Cardiac muscle cell (in vitro differentiated cells and primary cell): ENCODE measurements at regions not wholly inside any gene's neighbourhood (a gene's known extent, or its start where the extent isn't known, plus 50 kb on each side); places are given as distances from the start of the nearest gene placed in this dataset.
A peak's percentile ranks its signal among the peaks of the same experiment; 100 is the strongest.
"Not testable (repeated sequence)": the region's sequence is repeated elsewhere in the genome, so short reads cannot be mapped to it uniquely, and the experiment has no call there.

Experiments used
- DNase-seq, 2 donors: peaks; one replicate each; pipeline versions ENCODE4 v3.0.0 to v3.0.0-alpha.2; 2010 to 2017; ENCODE audit warnings: low read depth in 1 of 2, low spot score in 1 of 2
- H3K27ac ChIP-seq: fragments of 200-600 bp; sonication (generic); 2 replicates; pipeline ENCODE4 v1.5.1; 2016
- H3K27me3 ChIP-seq: fragments of 200-600 bp; sonication (generic); 2 replicates; pipeline ENCODE4 v1.6.0; 2016; ENCODE audit warnings: control low read depth
- H3K36me3 ChIP-seq: fragments of 200-600 bp; sonication (generic); 2 replicates; pipeline ENCODE4 v1.5.1; 2016; ENCODE audit warnings: control low read depth
- H3K4me1 ChIP-seq: fragments of 200-600 bp; sonication (generic); 2 replicates; pipeline ENCODE4 v1.8.1; 2017; ENCODE audit warnings: low read depth, mild to moderate bottlenecking, mixed run types
- H3K4me3 ChIP-seq: fragments of 200-600 bp; sonication (generic); 2 replicates; pipeline ENCODE4 v1.5.1; 2016; ENCODE audit warnings: mild to moderate bottlenecking
- H3K9me3 ChIP-seq: fragments of 200-600 bp; sonication (generic); 2 replicates; pipeline ENCODE4 v1.5.1; 2017; ENCODE audit warnings: low read depth, mild to moderate bottlenecking, control low read depth
- CTCF ChIP-seq: IDR thresholded peaks from 2 replicates; pipeline ENCODE4 v1.5.1; 2012; ENCODE audit warnings: low read depth, mild to moderate bottlenecking, low read length

- TF ChIP-seq CTCF = no peak
- H3K27ac ChIP-seq = no peak overlapping the region
- peaks cover 3% of the 10 kb centered on the region for H3K4me1 ChIP-seq
- no peak for DNase-seq
- H3K27me3 ChIP-seq = no peaks in the 10 kb centered on the region
- H3K9me3 ChIP-seq = no peaks in the 10 kb centered on the region
- H3K4me3 ChIP-seq = no peak overlapping the region
- no peaks in the 10 kb centered on the region for H3K36me3 ChIP-seq
Observed at GRCh38 chr9:85167146-85167545, 497.6 kb downstream of the NTRK2 start.

GRCh38 chr9:85163825-85164224 lies 494.3 kb downstream of the NTRK2 start:
- Histone ChIP-seq H3K4me1 (peaks cover 3% of the 10 kb centered on the region), H3K27me3 (no peaks in the 10 kb centered on the region), H3K4me3 (no peak overlapping the region), H3K36me3 (no peaks in the 10 kb centered on the region), H3K27ac (no peak overlapping the region), H3K9me3 (no peaks in the 10 kb centered on the region)
- TF ChIP-seq CTCF = no peak
- no peak for DNase-seq

- Histone ChIP-seq H3K9me3 (no peaks in the 10 kb centered on the region), H3K27me3 (no peaks in the 10 kb centered on the region), H3K4me3 (no peak overlapping the region), H3K27ac (no peak overlapping the region), H3K36me3 (no peaks in the 10 kb centered on the region), H3K4me1 (peaks cover 3% of the 10 kb centered on the region)
- peak in 1 of 2 donors; percentile 71 for DNase-seq
- TF ChIP-seq CTCF = no peak
Observed at GRCh38 chr9:85163415-85163814, 493.9 kb downstream of the NTRK2 start.

GRCh38 chr9:85162822-85163221 lies 493.3 kb downstream of the NTRK2 start:
- Histone ChIP-seq H3K9me3 (no peaks in the 10 kb centered on the region), H3K4me1 (peaks cover 3% of the 10 kb centered on the region), H3K27ac (no peak overlapping the region), H3K27me3 (no peaks in the 10 kb centered on the region), H3K4me3 (no peak overlapping the region), H3K36me3 (no peaks in the 10 kb centered on the region)
- no peak for DNase-seq
- TF ChIP-seq CTCF = no peak

GRCh38 chr9:85160944-85161343 lies 491.4 kb downstream of the NTRK2 start:
- H3K4me3 ChIP-seq, H3K9me3 ChIP-seq, H3K4me1 ChIP-seq, DNase-seq, H3K27me3 ChIP-seq, H3K36me3 ChIP-seq, H3K27ac ChIP-seq: not testable (repeated sequence)

GRCh38 chr9:85158512-85158911 lies 489.0 kb downstream of the NTRK2 start:
- Histone ChIP-seq H3K27me3 (peaks cover 19% of the 10 kb centered on the region), H3K4me1 (no peaks in the 10 kb centered on the region), H3K36me3 (no peaks in the 10 kb centered on the region), H3K9me3 (no peaks in the 10 kb centered on the region), H3K27ac (no peak overlapping the region), H3K4me3 (no peak overlapping the region)
- DNase-seq = no peak
- TF ChIP-seq CTCF = no peak
